HUDEP-2 (cell line): ENCODE measurements at regions not wholly inside any gene's neighbourhood (a gene's known extent, or its start where the extent isn't known, plus 50 kb on each side); places are given as distances from the start of the nearest gene placed in this dataset.

ENCODE experiments used
- DNase-seq, 76 experiments: peaks; one replicate each; lab custom pipeline; 2025; ENCODE audit not compliant: unreplicated experiment in 76 of 76; lab: John Stamatoyannopoulos, UW

- no peak for DNase-seq
These were observed 119.1 kb upstream of the SOX1 start for GRCh38 chr13:111947876-111948275.

GRCh38 chr13:111948281-111948680 is 118.7 kb upstream of the SOX1 start:
- DNase-seq = no peak

- no peak for DNase-seq
These were observed 118.1 kb upstream of the SOX1 start for GRCh38 chr13:111948811-111949210.

- DNase-seq = no peak
These were observed 117.6 kb upstream of the SOX1 start for GRCh38 chr13:111949311-111949710.

- DNase-seq = no peak
These were observed 116.3 kb upstream of the SOX1 start for GRCh38 chr13:111950697-111951096.

GRCh38 chr13:111952032-111952431 is 114.9 kb upstream of the SOX1 start:
- DNase-seq = no peak

GRCh38 chr13:111952814-111953213 is 114.1 kb upstream of the SOX1 start:
- no peak for DNase-seq

GRCh38 chr13:111953546-111954178 is 113.3 kb upstream of the SOX1 start:
- DNase-seq = no peak

- DNase-seq = no peak
These were observed 112.1 kb upstream of the SOX1 start for GRCh38 chr13:111954661-111955411.

- no peak for DNase-seq
These were observed 111.4 kb upstream of the SOX1 start for GRCh38 chr13:111955412-111956065.

- DNase-seq = no peak
These were observed 110.4 kb upstream of the SOX1 start for GRCh38 chr13:111956261-111957151.

GRCh38 chr13:111957913-111958450 is 109.0 kb upstream of the SOX1 start:
- no peak for DNase-seq

- no peak for DNase-seq
These were observed 108.1 kb upstream of the SOX1 start for GRCh38 chr13:111958612-111959395.

- DNase-seq = no peak
These were observed 106.7 kb upstream of the SOX1 start for GRCh38 chr13:111960152-111960772.

- DNase-seq = no peak
These were observed 105.7 kb upstream of the SOX1 start for GRCh38 chr13:111961236-111961635.

GRCh38 chr13:111961651-111962192 is 105.2 kb upstream of the SOX1 start:
- DNase-seq = no peak

GRCh38 chr13:111962431-111962891 is 104.5 kb upstream of the SOX1 start:
- DNase-seq = no peak

GRCh38 chr13:111963031-111963430 is 103.9 kb upstream of the SOX1 start:
- no peak for DNase-seq

GRCh38 chr13:111964411-111965035 is 102.4 kb upstream of the SOX1 start:
- DNase-seq = no peak
